GM23248 (cell line): ENCODE measurements at regions not wholly inside any gene's neighbourhood (a gene's known extent, or its start where the extent isn't known, plus 50 kb on each side); places are given as distances from the start of the nearest gene placed in this dataset.

Source experiments
- DNase-seq: peaks from one replicate; pipeline ENCODE4 v3.0.0-alpha.2; 2015
- H2AFZ ChIP-seq: fragments of 200-600 bp; sonication (generic); 2 replicates; pipeline ENCODE4 v1.6.1; 2016; ENCODE audit warnings: antibody characterized with exemption
- H3F3A ChIP-seq: fragments of 200-600 bp; sonication (generic); 2 replicates; pipeline ENCODE4 v1.6.1; 2016; ENCODE audit warnings: mild to moderate bottlenecking, antibody characterized with exemption, mixed run types; ENCODE audit not compliant: insufficient read depth
- H3K27ac ChIP-seq: fragments of 200-600 bp; sonication (generic); 2 replicates; pipeline ENCODE4 v1.5.1; 2016; ENCODE audit warnings: mild to moderate bottlenecking
- H3K27me3 ChIP-seq: fragments of 200-600 bp; sonication (generic); replicated peaks from 2 replicates; pipeline ENCODE4 v1.6.1; 2016; ENCODE audit warnings: mild to moderate bottlenecking; ENCODE audit not compliant: insufficient read depth
- H3K36me3 ChIP-seq: fragments of 200-600 bp; sonication (generic); 2 replicates; pipeline ENCODE4 v1.6.1; 2016; ENCODE audit warnings: low read depth, mild to moderate bottlenecking
- H3K4me1 ChIP-seq: fragments of 200-600 bp; sonication (generic); 2 replicates; pipeline ENCODE4 v1.6.1; 2016; ENCODE audit warnings: mild to moderate bottlenecking; ENCODE audit not compliant: insufficient read depth
- H3K4me2 ChIP-seq: fragments of 200-600 bp; sonication (generic); one replicate; pipeline ENCODE4 v1.6.1; 2016; ENCODE audit warnings: mild to moderate bottlenecking; ENCODE audit not compliant: unreplicated experiment
- H3K4me3 ChIP-seq: fragments of 200-600 bp; sonication (generic); 2 replicates; pipeline ENCODE4 v1.5.1; 2016; ENCODE audit warnings: mild to moderate bottlenecking
- H3K79me2 ChIP-seq: fragments of 200-600 bp; sonication (generic); 2 replicates; pipeline ENCODE4 v1.6.1; 2016; ENCODE audit warnings: mild to moderate bottlenecking; ENCODE audit not compliant: insufficient read depth
- H3K9ac ChIP-seq: fragments of 200-600 bp; sonication (generic); 2 replicates; pipeline ENCODE4 v1.6.1; 2016; ENCODE audit warnings: mild to moderate bottlenecking
- H3K9me2 ChIP-seq: fragments of 200-600 bp; sonication (generic); 2 replicates; pipeline ENCODE4 v1.6.1; 2016; ENCODE audit warnings: mixed run types, mild to moderate bottlenecking, moderate library complexity; ENCODE audit not compliant: insufficient read depth
- H3K9me3 ChIP-seq: fragments of 200-600 bp; sonication (generic); one replicate; pipeline ENCODE4 v1.6.1; 2017; ENCODE audit warnings: low read depth
- H4K20me1 ChIP-seq: fragments of 200-600 bp; sonication (generic); 2 replicates; pipeline ENCODE4 v1.6.0; 2016; ENCODE audit not compliant: insufficient read depth
- EZH2 ChIP-seq: fragments of 200-600 bp; sonication (generic); IDR thresholded peaks from 2 replicates; pipeline ENCODE4 v1.6.1; 2018; ENCODE audit warnings: antibody characterized with exemption, mild to moderate bottlenecking; ENCODE audit not compliant: insufficient read depth, poor library complexity, severe bottlenecking
- EZH2phosphoT487 ChIP-seq: fragments of 200-600 bp; sonication (generic); IDR thresholded peaks from 2 replicates; pipeline ENCODE4 v1.6.1; 2018; ENCODE audit warnings: antibody characterized with exemption, moderate library complexity, mild to moderate bottlenecking, low read depth; ENCODE audit not compliant: insufficient read depth
- WGBS, 2 experiments: methylation state at CpG; one replicate each; pipeline ENCODE4 v1.1.6; 2015 to 2017; ENCODE audit warnings: low lambda C conversion rate in 2 of 2, low coverage in 1 of 2; ENCODE audit errors: missing lambda C conversion rate in 2 of 2; 5-methylcytosine and 5-hydroxymethylcytosine counted together
- in situ Hi-C: fragments of 300-500 bp; cut with MboI; formaldehyde crosslinking; loops from 2 replicates; pipeline ENCODE4 v1.15.0; 2020

GRCh38 chr13:71149046-71149445 is 718.0 kb downstream of the DACH1 start:
- peaks cover 4% of the 10 kb centered on the region for H3K9me3 ChIP-seq
- DNase-seq, result no peak
- H3K4me1 ChIP-seq, result no peaks in the 10 kb centered on the region
- WGBS, 2 experiments, result 4 to 7% methylated on average over 3 of the region's 3 CpGs
- H3K27me3 ChIP-seq, result no peaks in the 10 kb centered on the region
- H4K20me1 ChIP-seq, result no peaks in the 10 kb centered on the region
- no peaks in the 10 kb centered on the region for H3K79me2 ChIP-seq
- no peaks in the 10 kb centered on the region for H3K36me3 ChIP-seq
- no peaks in the 10 kb centered on the region for H3K9me2 ChIP-seq
- no peak overlapping the region for H3K27ac ChIP-seq
- no peak overlapping the region for H3K4me3 ChIP-seq
- no peak overlapping the region for H3K4me2 ChIP-seq
- no peak overlapping the region for H2AFZ ChIP-seq
- H3K9ac ChIP-seq, result no peak overlapping the region
- in situ Hi-C loops, result no loop called here
- no peaks in the 10 kb centered on the region for H3F3A ChIP-seq
- TF ChIP-seq EZH2, result no peak
- TF ChIP-seq EZH2phosphoT487, result no peak

DNA sequence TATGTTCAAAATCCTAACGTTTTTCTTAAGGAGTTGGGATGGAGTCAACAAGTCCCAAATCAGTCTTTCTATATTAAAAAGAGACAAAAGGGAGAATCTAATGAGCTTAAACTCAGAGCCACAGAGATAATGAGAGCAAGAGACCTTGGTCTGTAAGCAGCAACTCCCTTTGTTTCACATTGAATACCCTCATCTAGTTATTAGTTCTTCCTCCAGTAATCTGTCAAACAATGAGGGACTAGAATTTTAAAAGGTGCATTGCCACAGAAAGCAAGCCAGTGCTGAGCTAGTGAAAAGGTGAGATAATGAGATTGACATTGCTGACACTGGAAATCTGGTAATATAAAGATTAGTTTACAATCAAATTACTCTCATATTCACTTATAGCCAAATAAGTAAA is 718.6 kb downstream of the DACH1 start:
- no peak overlapping the region for H3K27ac ChIP-seq
- no peaks in the 10 kb centered on the region for H3K4me1 ChIP-seq
- no peak for DNase-seq
- no peaks in the 10 kb centered on the region for H3K27me3 ChIP-seq
- H3K79me2 ChIP-seq, result no peaks in the 10 kb centered on the region
- H3K4me3 ChIP-seq, result no peak overlapping the region
- no peaks in the 10 kb centered on the region for H3F3A ChIP-seq
- no peak overlapping the region for H2AFZ ChIP-seq
- H3K9me2 ChIP-seq, result no peaks in the 10 kb centered on the region
- in situ Hi-C loops, result no loop called here
- no peak for TF ChIP-seq EZH2
- no peak for TF ChIP-seq EZH2phosphoT487
- no peak overlapping the region for H3K4me2 ChIP-seq
- H3K36me3 ChIP-seq, result no peaks in the 10 kb centered on the region
- 0 to 2% methylated on average over 1 of the region's 1 CpG for WGBS, 2 experiments
- peaks cover 4% of the 10 kb centered on the region for H3K9me3 ChIP-seq
- no peaks in the 10 kb centered on the region for H4K20me1 ChIP-seq
- no peak overlapping the region for H3K9ac ChIP-seq

- 2 to 3% methylated on average over 2 of the region's 2 CpGs for WGBS, 2 experiments
- Histone ChIP-seq H3K4me1 (no peaks in the 10 kb centered on the region), H3K36me3 (no peaks in the 10 kb centered on the region), H3K9ac (no peak overlapping the region), H3K9me3 (peaks cover under 1% of the 10 kb centered on the region), H3K4me2 (no peak overlapping the region), H3K9me2 (no peaks in the 10 kb centered on the region), H3K79me2 (no peaks in the 10 kb centered on the region), H3F3A (no peaks in the 10 kb centered on the region), H3K27me3 (no peaks in the 10 kb centered on the region), H2AFZ (no peak overlapping the region), H3K4me3 (no peak overlapping the region), H3K27ac (no peak overlapping the region), H4K20me1 (no peaks in the 10 kb centered on the region)
- in situ Hi-C loops, result no loop called here
- TF ChIP-seq EZH2phosphoT487 (no peak), EZH2 (no peak)
- no peak for DNase-seq
Measured at GRCh38 chr13:71144883-71145282, 722.1 kb downstream of the DACH1 start.

DNA sequence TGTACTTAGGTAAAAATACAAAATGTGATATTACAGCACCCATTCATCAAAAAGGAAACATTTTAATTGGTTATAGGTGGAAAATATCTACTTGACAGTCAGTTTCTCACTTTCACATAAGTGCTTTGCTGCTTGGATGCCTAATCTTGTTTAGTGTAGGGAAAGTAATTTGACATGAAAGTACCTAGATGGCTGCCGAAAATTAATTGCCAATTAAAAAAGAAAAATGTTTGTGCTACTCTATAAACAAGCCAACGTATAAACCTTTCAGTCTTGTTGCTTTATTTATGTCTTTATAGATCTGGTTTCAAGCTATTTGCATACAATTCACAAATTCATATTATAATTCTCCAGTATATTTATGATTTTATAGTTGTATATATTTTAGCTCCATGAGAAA is 729.9 kb downstream of the DACH1 start:
- no peak overlapping the region for H2AFZ ChIP-seq
- H3K4me1 ChIP-seq, result no peaks in the 10 kb centered on the region
- H3K36me3 ChIP-seq, result no peaks in the 10 kb centered on the region
- H3K9me3 ChIP-seq, result no peaks in the 10 kb centered on the region
- no peak overlapping the region for H3K27ac ChIP-seq
- DNase-seq, result no peak
- TF ChIP-seq EZH2phosphoT487 (no peak), EZH2 (no peak)
- 2% methylated on average over 2 of the region's 2 CpGs for WGBS, 2 experiments
- no peaks in the 10 kb centered on the region for H4K20me1 ChIP-seq
- H3K9ac ChIP-seq, result no peak overlapping the region
- H3K79me2 ChIP-seq, result no peaks in the 10 kb centered on the region
- in situ Hi-C loops, result no loop called here
- no peak overlapping the region for H3K4me3 ChIP-seq
- H3K9me2 ChIP-seq, result no peaks in the 10 kb centered on the region
- no peaks in the 10 kb centered on the region for H3F3A ChIP-seq
- H3K4me2 ChIP-seq, result no peak overlapping the region
- no peaks in the 10 kb centered on the region for H3K27me3 ChIP-seq

GRCh38 chr13:71124230-71124629 is 742.8 kb downstream of the DACH1 start:
- Histone ChIP-seq H3K4me1 (no peaks in the 10 kb centered on the region), H3K9ac (no peak overlapping the region), H3K27me3 (no peaks in the 10 kb centered on the region), H3K9me2 (no peaks in the 10 kb centered on the region), H3F3A (no peaks in the 10 kb centered on the region), H2AFZ (no peak overlapping the region), H3K27ac (no peak overlapping the region), H3K9me3 (no peaks in the 10 kb centered on the region), H3K4me3 (no peak overlapping the region), H3K79me2 (no peaks in the 10 kb centered on the region), H4K20me1 (no peaks in the 10 kb centered on the region), H3K4me2 (no peak overlapping the region), H3K36me3 (no peaks in the 10 kb centered on the region)
- 6 to 19% methylated on average over 1 of the region's 1 CpG for WGBS, 2 experiments
- in situ Hi-C loops, result no loop called here
- DNase-seq, result no peak
- TF ChIP-seq EZH2 (no peak), EZH2phosphoT487 (no peak)
